Thyroid gland (tissue), 4 donors: ENCODE measurements at regions not wholly inside any gene's neighbourhood (a gene's known extent, or its start where the extent isn't known, plus 50 kb on each side); places are given as distances from the start of the nearest gene placed in this dataset.

ENCODE experiments used
- DNase-seq, 2 donors: peaks; one replicate each; pipeline ENCODE4 v3.0.0-alpha.2; 2019
- H3K27ac ChIP-seq, 3 donors: fragments of 200-600 bp; sonication (generic); 1 replicate in 2 of 3; 2 replicates in 1 of 3; pipeline ENCODE4 v1.5.1; 2016 to 2019; ENCODE audit warnings: mild to moderate bottlenecking in 1 of 3, moderate library complexity in 1 of 3
- H3K27me3 ChIP-seq: fragments of 200-600 bp; sonication (generic); one replicate; pipeline ENCODE4 v1.5.1; 2019
- H3K36me3 ChIP-seq, 2 donors: fragments of 200-600 bp; sonication (generic); one replicate each; pipeline ENCODE4 v1.5.1; 2016 to 2019
- H3K4me1 ChIP-seq, 2 donors: fragments of 200-600 bp; sonication (generic); one replicate each; pipeline ENCODE4 v1.5.1; 2017 to 2019
- H3K4me3 ChIP-seq, 3 donors: fragments of 200-600 bp; sonication (generic); replicated peaks in 1 of 3; 1 replicate in 2 of 3; 2 replicates in 1 of 3; pipeline ENCODE4 v1.5.1; 2016; ENCODE audit warnings: mild to moderate bottlenecking in 1 of 3
- H3K9me3 ChIP-seq: fragments of 200-600 bp; sonication (generic); one replicate; pipeline ENCODE4 v1.5.1; 2017
- CTCF ChIP-seq, 6 experiments: fragments of 200-600 bp in 3 of 6; fragments of 450-650 bp in 3 of 6; sonication (generic) in 3 of 6; IDR thresholded peaks; one replicate each; pipeline ENCODE4 v1.5.1; 2016 to 2019; ENCODE audit warnings: antibody characterized with exemption in 6 of 6, mild to moderate bottlenecking in 2 of 6, inconsistent platforms in 1 of 6, moderate library complexity in 1 of 6
- POLR2A ChIP-seq, 2 donors: fragments of 450-650 bp; IDR thresholded peaks; one replicate each; pipeline ENCODE4 v1.6.1; 2017; ENCODE audit warnings: antibody characterized with exemption in 2 of 2, mild to moderate bottlenecking in 2 of 2, moderate library complexity in 1 of 2
- WGBS, 2 donors: methylation state at CpG; one replicate each; pipeline ENCODE4 v1.1.5; 2017; 5-methylcytosine and 5-hydroxymethylcytosine counted together
- intact Hi-C: fragments of 100-400 bp; cut with DNase I; formaldehyde crosslinking; loops from one replicate; pipeline ENCODE4 v1.15.1; 2023

- Histone ChIP-seq H3K4me3 (no peak overlapping the region), H3K27ac (no peak overlapping the region), H3K27me3 (no peaks in the 10 kb centered on the region), H3K4me1 (no peaks in the 10 kb centered on the region), H3K36me3 (no peaks in the 10 kb centered on the region), H3K9me3 (no peaks in the 10 kb centered on the region)
- intact Hi-C loops: no loop called here
- 62 to 75% methylated on average over 4 of the region's 4 CpGs for WGBS, 2 donors
- TF ChIP-seq CTCF (IDR thresholded peaks at IDR 0.05) (no peak), POLR2A (IDR thresholded peaks at IDR 0.05) (no peak)
- no peak for DNase-seq
Observed at GRCh38 chr2:205930209-205930608, 155.8 kb downstream of the INO80D start.

- no peaks in the 10 kb centered on the region for H3K36me3 ChIP-seq
- H3K4me1 ChIP-seq: no peaks in the 10 kb centered on the region
- intact Hi-C loops: no loop called here
- no peak overlapping the region for H3K27ac ChIP-seq
- DNase-seq: no peak
- 90% methylated on average over 9 of the region's 9 CpGs for WGBS, 2 donors
- H3K9me3 ChIP-seq: no peaks in the 10 kb centered on the region
- TF ChIP-seq POLR2A (IDR thresholded peaks at IDR 0.05) (no peak), CTCF (IDR thresholded peaks at IDR 0.05) (no peak)
- no peak overlapping the region for H3K4me3 ChIP-seq
- H3K27me3 ChIP-seq: no peaks in the 10 kb centered on the region
Observed at GRCh38 chr2:205929246-205929942, 156.6 kb downstream of the INO80D start.

GRCh38 chr2:205925373-205926337 lies 160.3 kb downstream of the INO80D start:
- H3K27me3 ChIP-seq: no peaks in the 10 kb centered on the region
- WGBS, 2 donors: 26% methylated on average over 17 to 18 of the region's 33 CpGs
- intact Hi-C loops: no loop called here

GRCh38 chr2:205924676-205925075 lies 161.3 kb downstream of the INO80D start:
- TF ChIP-seq CTCF (IDR thresholded peaks at IDR 0.05) (no peak), POLR2A (IDR thresholded peaks at IDR 0.05) (no peak)
- WGBS, 2 donors: 78 to 88% methylated on average over 9 of the region's 9 CpGs
- Histone ChIP-seq H3K4me3 (no peak overlapping the region), H3K9me3 (no peaks in the 10 kb centered on the region), H3K36me3 (no peaks in the 10 kb centered on the region), H3K27me3 (no peaks in the 10 kb centered on the region), H3K4me1 (no peaks in the 10 kb centered on the region), H3K27ac (no peak overlapping the region)
- intact Hi-C loops: no loop called here
- no peak for DNase-seq

More at GRCh38 chr2:205925373-205926337, 160.3 kb downstream of the INO80D start:
- H3K36me3 ChIP-seq: no peaks in the 10 kb centered on the region
- no peaks in the 10 kb centered on the region for H3K9me3 ChIP-seq
- TF ChIP-seq CTCF (IDR thresholded peaks at IDR 0.05): peak; percentile 75 to 94 (median 82)
- no peak for TF ChIP-seq POLR2A (IDR thresholded peaks at IDR 0.05)
- H3K4me3 ChIP-seq: no peak overlapping the region
- H3K4me1 ChIP-seq: no peaks in the 10 kb centered on the region
- no peak overlapping the region for H3K27ac ChIP-seq
- peak; percentile 68 to 70 for DNase-seq

- Histone ChIP-seq H3K9me3 (no peaks in the 10 kb centered on the region), H3K27ac (no peak overlapping the region), H3K36me3 (no peaks in the 10 kb centered on the region), H3K27me3 (no peaks in the 10 kb centered on the region), H3K4me3 (no peak overlapping the region), H3K4me1 (no peaks in the 10 kb centered on the region)
- no peak for TF ChIP-seq CTCF (IDR thresholded peaks at IDR 0.05)
- TF ChIP-seq POLR2A (IDR thresholded peaks at IDR 0.05): no peak
- DNase-seq: no peak
- 90 to 100% methylated on average over 1 of the region's 1 CpG for WGBS, 2 donors
- intact Hi-C loops: no loop called here
Observed at GRCh38 chr2:205915130-205915524, 170.8 kb downstream of the INO80D start.
